GM12878 (cell line): ENCODE measurements at regions not wholly inside any gene's neighbourhood (a gene's known extent, or its start where the extent isn't known, plus 50 kb on each side); places are given as distances from the start of the nearest gene placed in this dataset.

Experiments
- ATAC-seq: fragments of 200-7000 bp; cut with Tn5 transposase; 3 replicates; pipeline ENCODE4 v1.9.1; 2020; ENCODE audit warnings: mild to moderate bottlenecking, moderate library complexity
- BruUV-seq: library from RNA; stranded (reverse); fragments of 400-500 nt; replicated peaks from 2 replicates; lab custom pipeline; 2021; lab: Mats Ljungman, UMichigan
- CTCF ChIA-PET: fragments of 300-600 bp; sonication (Branson Sonifier 250); formaldehyde crosslinking; extraction: SDS; loops from one replicate; lab custom pipeline; 2021; ENCODE audit warnings: inconsistent platforms; lab: Yijun Ruan, JAX
- POLR2A ChIA-PET: fragments of 350-600 bp; formaldehyde crosslinking; extraction: SDS; loops from one replicate; lab custom pipeline; 2021; ENCODE audit warnings: inconsistent platforms; lab: Charles Lee
- RAD21 ChIA-PET: fragments of 300-600 bp; sonication (Branson Sonifier 250); formaldehyde crosslinking; loops from one replicate; lab custom pipeline; 2023; ENCODE audit warnings: antibody characterized with exemption; ENCODE audit not compliant: unreplicated experiment; lab: Charles Lee
- SMC1A ChIA-PET: fragments of 300-600 bp; sonication (Branson Sonifier 250); formaldehyde crosslinking; loops from one replicate; lab custom pipeline; 2023; ENCODE audit not compliant: unreplicated experiment, uncharacterized antibody; lab: Charles Lee
- DNase-seq: peaks from one replicate; pipeline ENCODE4 v3.0.0-alpha.2; 2011; ENCODE audit warnings: low read depth, low spot score
- FAIRE-seq: peaks from 3 replicates; lab custom pipeline; 2011; peaks lifted over from hg19 to GRCh38; lab: Jason Lieb, UNC
- H2AFZ ChIP-seq: 2 replicates; pipeline ENCODE4 v1.6.0; 2011; ENCODE audit warnings: low read depth, low read length, control low read depth; ENCODE audit not compliant: control insufficient read depth
- H3K27ac ChIP-seq: 2 replicates; pipeline ENCODE4 v1.5.1; 2011; ENCODE audit warnings: control low read depth; ENCODE audit not compliant: control insufficient read depth, insufficient read depth
- H3K27me3 ChIP-seq, 2 experiments: replicated peaks in 1 of 2; 2 replicates each; pipeline versions ENCODE4 v1.6.0 to v1.6.1; 2011; ENCODE audit warnings: low read length in 1 of 2; ENCODE audit not compliant: control insufficient read depth in 2 of 2, insufficient read depth in 2 of 2
- H3K36me3 ChIP-seq, 2 experiments: 2 replicates each; pipeline ENCODE4 v1.5.1; 2011; ENCODE audit warnings: low read length in 1 of 2; ENCODE audit not compliant: control insufficient read depth in 2 of 2, insufficient read depth in 2 of 2
- H3K4me1 ChIP-seq: 2 replicates; pipeline ENCODE4 v1.6.1; 2011; ENCODE audit warnings: mild to moderate bottlenecking, low read length, moderate library complexity, mixed read lengths; ENCODE audit not compliant: control insufficient read depth, insufficient read depth
- H3K4me2 ChIP-seq: 2 replicates; pipeline ENCODE4 v1.6.0; 2011; ENCODE audit warnings: control low read depth; ENCODE audit not compliant: control insufficient read depth, insufficient read depth
- H3K4me3 ChIP-seq: fragments of 200-600 bp; sonication (generic); 2 replicates; pipeline ENCODE4 v1.5.1; 2016
- H3K79me2 ChIP-seq: 2 replicates; pipeline ENCODE4 v1.6.0; 2011; ENCODE audit warnings: low read length; ENCODE audit not compliant: control insufficient read depth, insufficient read depth
- H3K9ac ChIP-seq: 2 replicates; pipeline ENCODE4 v1.8.0; 2011; ENCODE audit warnings: low read length, control low read depth, mixed read lengths; ENCODE audit not compliant: control insufficient read depth, insufficient read depth
- H3K9me3 ChIP-seq: replicated peaks from 3 replicates; pipeline ENCODE4 v1.5.1; 2011; ENCODE audit warnings: mild to moderate bottlenecking, low read length; ENCODE audit not compliant: control insufficient read depth, insufficient read depth
- H4K20me1 ChIP-seq: 2 replicates; pipeline ENCODE4 v1.6.0; 2011; ENCODE audit not compliant: control insufficient read depth, insufficient read depth
- BCL11A ChIP-seq: IDR thresholded peaks from 2 replicates; pipeline ENCODE4 v1.6.1; 2011; ENCODE audit warnings: low read depth, low read length
- EZH2 ChIP-seq: IDR thresholded peaks from 2 replicates; pipeline ENCODE4 v1.6.1; 2012; ENCODE audit warnings: low read depth, mild to moderate bottlenecking, control low read depth, inconsistent platforms, low read length, borderline replicate concordance; ENCODE audit not compliant: control insufficient read depth
- IKZF2 ChIP-seq, 2 experiments: fragments of 450-650 bp; IDR thresholded peaks; 2 replicates each; pipeline ENCODE4 v1.6.1; 2017; ENCODE audit warnings: mild to moderate bottlenecking in 2 of 2, moderate library complexity in 2 of 2
- MAX ChIP-seq: IDR thresholded peaks from 2 replicates; pipeline ENCODE4 v1.6.1; 2012; ENCODE audit warnings: low read depth, low read length, improper control_type of control experiment
- RELA ChIP-seq: fragments of 450-650 bp; IDR thresholded peaks from 2 replicates; pipeline ENCODE4 v1.8.0; 2014; ENCODE audit warnings: borderline replicate concordance; ENCODE audit not compliant: partially characterized antibody
- RELB ChIP-seq: fragments of 450-650 bp; IDR thresholded peaks from 2 replicates; pipeline ENCODE4 v1.6.1; 2017; ENCODE audit warnings: low read depth, mild to moderate bottlenecking, moderate library complexity
- RFX5 ChIP-seq: IDR thresholded peaks from 2 replicates; pipeline ENCODE4 v1.6.1; 2011; ENCODE audit warnings: low read depth, low read length, improper control_type of control experiment
- SIN3A ChIP-seq: IDR thresholded peaks from 2 replicates; pipeline ENCODE4 v1.6.1; 2012; ENCODE audit warnings: low read depth, low read length, improper control_type of control experiment
- ZNF207 ChIP-seq: fragments of 450-650 bp; IDR thresholded peaks from 2 replicates; pipeline ENCODE4 v1.6.1; 2014; ENCODE audit warnings: antibody characterized with exemption, mild to moderate bottlenecking, borderline replicate concordance
- WGBS: methylation state at CpG from one replicate; pipeline ENCODE4 v1.1.6; 2016; ENCODE audit warnings: low lambda C conversion rate; ENCODE audit not compliant: insufficient replicate concordance, insufficient coverage; ENCODE audit errors: missing lambda C conversion rate; 5-methylcytosine and 5-hydroxymethylcytosine counted together
- in situ Hi-C: fragments of 300-500 bp; cut with MboI; formaldehyde crosslinking; loops from 9 replicates; pipeline ENCODE4 v1.14.3; 2018; ENCODE audit warnings: mixed read lengths
- intact Hi-C: fragments of 100-400 bp; cut with micrococcal nuclease; formaldehyde crosslinking; loops from one replicate; pipeline ENCODE4 v1.14.2; 2022; ENCODE audit not compliant: unreplicated experiment

- no peak for TF ChIP-seq MAX
- no peak for TF ChIP-seq IKZF2 (IDR thresholded peaks at IDR 0.05)
- no peak for TF ChIP-seq BCL11A
These were observed 269.0 kb downstream of the C6orf118 start (continued) for GRCh38 chr6:165040440-165040839.

- no peak for TF ChIP-seq EZH2
- TF ChIP-seq RFX5 = no peak
- TF ChIP-seq ZNF207 = no peak
- TF ChIP-seq SIN3A = no peak
- TF ChIP-seq RELB = no peak
- no peak for TF ChIP-seq RELA
- TF ChIP-seq, all 136 proteins: peak for 0
- Histone ChIP-seq H3K4me1 (no peaks in the 10 kb centered on the region), H3K9ac (no peak overlapping the region), H3K27me3 (no peaks in the 10 kb centered on the region), H3K4me3 (no peak overlapping the region), H3K79me2 (no peaks in the 10 kb centered on the region), H3K36me3 (no peaks in the 10 kb centered on the region), H4K20me1 (no peaks in the 10 kb centered on the region), H2AFZ (no peak overlapping the region), H3K4me2 (no peak overlapping the region), H3K9me3 (no peaks in the 10 kb centered on the region), H3K27ac (no peak overlapping the region)
- BruUV-seq = no TSS peak
- in situ Hi-C loops (no loop called here), intact Hi-C loops (no loop called here)
- FAIRE-seq (no peak), ATAC-seq (no peak), DNase-seq (no peak)
- WGBS = 21% methylated on average over 4 of the region's 4 CpGs
- ChIA-PET CTCF (no interaction called here), POLR2A (no interaction called here), SMC1A (no interaction called here), RAD21 (no interaction called here)
These were observed 275.1 kb downstream of the C6orf118 start for GRCh38 chr6:165034271-165034741.
